ENCODE measurements at regions not wholly inside any gene's neighbourhood (a gene's known extent, or its start where the extent isn't known, plus 50 kb on each side); places are given as distances from the start of the nearest gene placed in this dataset.
"Not testable (repeated sequence)": the region's sequence is repeated elsewhere in the genome, so short reads cannot be mapped to it uniquely, and the experiment has no call there.

DNA sequence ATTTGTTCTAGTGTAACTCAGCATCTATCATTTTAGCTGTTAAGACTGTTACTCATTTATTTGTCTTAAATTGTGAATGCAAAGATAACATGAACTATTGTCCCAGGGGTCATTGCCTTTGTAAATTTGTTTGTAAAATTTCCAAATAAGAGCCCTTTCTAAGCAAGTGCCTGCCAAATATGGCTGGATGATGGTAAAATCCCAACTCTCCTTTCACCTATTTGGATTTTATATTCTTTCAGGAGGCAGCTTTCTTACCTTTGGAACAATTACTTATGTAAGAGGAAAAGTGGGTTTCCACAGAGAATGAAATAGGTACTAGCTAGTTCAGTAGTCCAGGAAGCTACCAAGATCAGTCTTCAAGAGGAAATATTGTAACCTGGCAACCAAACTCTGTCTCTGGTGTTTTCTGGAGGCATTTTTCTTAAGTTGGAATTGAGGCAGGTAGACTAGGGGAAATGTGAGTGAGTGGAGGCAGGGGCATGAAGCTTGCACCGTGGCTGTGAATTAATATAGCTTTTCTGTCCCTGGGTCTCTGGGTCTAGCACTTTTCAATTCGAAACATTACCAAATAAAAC lies 88.5 kb upstream of the XIST start:
- Histone ChIP-seq H3K4me2 (no peak overlapping the region), H3K79me2 (ENCODE audit: insufficient read depth) (peaks cover 24% of the 10 kb centered on the region), H2AFZ (ENCODE audit: low read depth) (no peak overlapping the region), H4K20me1 (ENCODE audit: insufficient read depth) (no peaks in the 10 kb centered on the region), H3K36me3 (replicated peaks in 1 of 2; ENCODE audit: control insufficient read depth in 1 of 2, insufficient read depth in 2 of 2, low read length in 1 of 2) (no peaks in the 10 kb centered on the region), H3K9me2 (no peaks in the 10 kb centered on the region), H3K4me3 (ENCODE audit: low read depth in 2 of 2, low read length in 1 of 2) (no peak overlapping the region), H3K9ac (no peak overlapping the region), H3K27me3 (ENCODE audit: insufficient read depth) (no peaks in the 10 kb centered on the region), H3K27ac (ENCODE audit: low read depth in 2 of 2, low read length in 1 of 2) (no peak overlapping the region), H3K4me1 (ENCODE audit: control insufficient read depth in 1 of 2, insufficient read depth in 2 of 2, low read depth in 1 of 2, low read length in 1 of 2) (no peaks in the 10 kb centered on the region; a peak in 1 of 4 replicates), H3F3A (replicated peaks; ENCODE audit: insufficient read depth) (peaks cover 5% of the 10 kb centered on the region), H3K9me3 (no peaks in the 10 kb centered on the region)
- TF ChIP-seq RAD21 (IDR thresholded peaks at IDR 0.05; ENCODE audit: low read length): no peak
- TF ChIP-seq FOXJ3 (CRISPR knock-in tag; IDR thresholded peaks at IDR 0.05): no peak
- TF ChIP-seq, protein P1, sequence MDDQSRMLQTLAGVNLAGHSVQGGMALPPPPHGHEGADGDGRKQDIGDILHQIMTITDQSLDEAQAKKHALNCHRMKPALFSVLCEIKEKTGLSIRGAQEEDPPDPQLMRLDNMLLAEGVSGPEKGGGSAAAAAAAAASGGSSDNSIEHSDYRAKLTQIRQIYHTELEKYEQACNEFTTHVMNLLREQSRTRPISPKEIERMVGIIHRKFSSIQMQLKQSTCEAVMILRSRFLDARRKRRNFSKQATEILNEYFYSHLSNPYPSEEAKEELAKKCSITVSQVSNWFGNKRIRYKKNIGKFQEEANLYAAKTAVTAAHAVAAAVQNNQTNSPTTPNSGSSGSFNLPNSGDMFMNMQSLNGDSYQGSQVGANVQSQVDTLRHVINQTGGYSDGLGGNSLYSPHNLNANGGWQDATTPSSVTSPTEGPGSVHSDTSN (IDR thresholded peaks at IDR 0.05): no peak
- TF ChIP-seq TCF12 (IDR thresholded peaks at IDR 0.05): no peak
- no peak for TF ChIP-seq NFIC (IDR thresholded peaks at IDR 0.05; ENCODE audit: borderline replicate concordance)
- TF ChIP-seq RXRA (IDR thresholded peaks at IDR 0.05; ENCODE audit: borderline replicate concordance, low read depth): no peak
- TF ChIP-seq RFX5 (IDR thresholded peaks at IDR 0.05; ENCODE audit: low read length): no peak
- TF ChIP-seq FOSL2 (IDR thresholded peaks at IDR 0.05; ENCODE audit: borderline replicate concordance, low read depth): no peak
- TF ChIP-seq ELF1 (IDR thresholded peaks at IDR 0.05): no peak
- TF ChIP-seq GATA2 (CRISPR knock-in tag; IDR thresholded peaks at IDR 0.05): no peak
- TF ChIP-seq FOXM1 (IDR thresholded peaks at IDR 0.05; ENCODE audit: low read depth): no peak
- no peak for TF ChIP-seq CHD2 (IDR thresholded peaks at IDR 0.05; ENCODE audit: low read length, partially characterized antibody)
- no peak for TF ChIP-seq TEAD4 (IDR thresholded peaks at IDR 0.05; ENCODE audit: borderline replicate concordance, insufficient read depth)
- no peak for TF ChIP-seq USF1 (IDR thresholded peaks at IDR 0.05; ENCODE audit: borderline replicate concordance, low read depth)
- no peak for TF ChIP-seq EZH2phosphoT487 (IDR thresholded peaks at IDR 0.05; ENCODE audit: borderline replicate concordance, low read depth)
- TF ChIP-seq SIN3A (IDR thresholded peaks at IDR 0.05; ENCODE audit: borderline replicate concordance, low read depth, low read length): no peak
- no peak for DNase-seq
- WGBS (ENCODE audit: low lambda C conversion rate): 47% methylated on average over 2 of the region's 2 CpGs
- ChIA-PET POLR2A (no interaction called here), CTCF (interaction anchor here (0.7 to 1.6 kb wide), 2 partner anchors 18 to 74 kb away, joined by 3 to 4 read pairs; no protein-coding TSS in a partner anchor)

DNA sequence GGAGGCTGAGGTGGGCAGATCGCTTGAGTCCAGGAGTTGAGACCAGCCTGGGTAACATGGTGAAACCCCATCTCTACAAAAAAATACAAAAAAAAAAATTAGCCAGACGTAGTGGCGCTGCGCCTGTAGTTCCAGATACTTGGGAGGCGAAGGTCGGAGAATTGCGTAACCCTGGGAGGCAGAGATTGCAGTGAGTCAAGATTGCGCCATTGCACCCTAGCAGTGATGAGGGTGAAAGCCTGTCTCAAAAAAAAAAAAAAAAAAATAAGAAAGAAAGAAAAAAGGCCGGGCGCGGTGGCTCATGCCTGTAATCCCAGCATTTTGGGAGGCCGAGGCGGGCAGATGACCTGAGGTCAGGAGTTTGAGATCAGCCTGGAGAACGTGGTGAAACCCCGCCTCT lies 85.3 kb upstream of the XIST start:
- CTCF ChIA-PET; H3K79me2 ChIP-seq (ENCODE audit: insufficient read depth); POLR2A ChIA-PET; H4K20me1 ChIP-seq (ENCODE audit: insufficient read depth); H3K27ac ChIP-seq (ENCODE audit: low read depth in 2 of 2, low read length in 1 of 2); H3K4me1 ChIP-seq (ENCODE audit: control insufficient read depth in 1 of 2, insufficient read depth in 2 of 2, low read depth in 1 of 2, low read length in 1 of 2); H3K4me2 ChIP-seq; H3K4me3 ChIP-seq (ENCODE audit: low read depth in 2 of 2, low read length in 1 of 2); H3K9me2 ChIP-seq; H3K27me3 ChIP-seq (ENCODE audit: insufficient read depth); H3K9me3 ChIP-seq; H3F3A ChIP-seq (replicated peaks; ENCODE audit: insufficient read depth); H2AFZ ChIP-seq (ENCODE audit: low read depth); H3K9ac ChIP-seq; DNase-seq; H3K36me3 ChIP-seq (replicated peaks in 1 of 2; ENCODE audit: control insufficient read depth in 1 of 2, insufficient read depth in 2 of 2, low read length in 1 of 2): not testable (repeated sequence)
- 81% methylated on average over 15 of the region's 15 CpGs for WGBS (ENCODE audit: low lambda C conversion rate)

Measured in SK-N-SH (cell line).